Prostate gland (tissue), 2 donors: ENCODE measurements at regions not wholly inside any gene's neighbourhood (a gene's known extent, or its start where the extent isn't known, plus 50 kb on each side); places are given as distances from the start of the nearest gene placed in this dataset.

Experiments
- DNase-seq: peaks from one replicate; pipeline ENCODE4 v3.0.0-alpha.2; 2019; ENCODE audit warnings: low spot score
- H3K27ac ChIP-seq, 2 donors: fragments of 200-600 bp; sonication (generic); 2 replicates each; pipeline ENCODE4 v1.5.1; 2017 to 2019
- H3K27me3 ChIP-seq: fragments of 200-600 bp; sonication (generic); replicated peaks from 2 replicates; pipeline ENCODE4 v1.5.1; 2019; ENCODE audit not compliant: insufficient read depth
- H3K36me3 ChIP-seq, 2 donors: fragments of 200-600 bp; sonication (generic); 1 replicate in 1 of 2; 2 replicates in 1 of 2; pipeline versions ENCODE4 v1.5.1 to v1.8.1; 2017 to 2019
- H3K4me1 ChIP-seq: fragments of 200-600 bp; sonication (generic); replicated peaks from 2 replicates; pipeline ENCODE4 v1.5.1; 2019
- H3K4me3 ChIP-seq, 2 donors: fragments of 200-600 bp; sonication (generic); 2 replicates each; pipeline ENCODE4 v1.5.1; 2017 to 2019
- H3K9me3 ChIP-seq: fragments of 200-600 bp; sonication (generic); 2 replicates; pipeline ENCODE4 v1.5.1; 2017
- CTCF ChIP-seq, 4 experiments: fragments of 200-600 bp in 2 of 4; fragments of 450-650 bp in 2 of 4; sonication (generic) in 2 of 4; IDR thresholded peaks; 1 replicate in 3 of 4; 2 replicates in 1 of 4; pipeline ENCODE4 v1.5.1; 2016 to 2019; ENCODE audit warnings: antibody characterized with exemption in 4 of 4, mild to moderate bottlenecking in 2 of 4, moderate library complexity in 2 of 4
- POLR2A ChIP-seq: fragments of 450-650 bp; IDR thresholded peaks from one replicate; pipeline ENCODE4 v1.6.1; 2016; ENCODE audit warnings: antibody characterized with exemption, mild to moderate bottlenecking
- POLR2AphosphoS5 ChIP-seq: sonication (generic); formaldehyde crosslinking; IDR thresholded peaks from one replicate; pipeline ENCODE4 v1.6.1; 2017; ENCODE audit warnings: antibody characterized with exemption
- WGBS: methylation state at CpG from one replicate; pipeline ENCODE4 v1.1.5; 2018; 5-methylcytosine and 5-hydroxymethylcytosine counted together
- intact Hi-C: fragments of 100-400 bp; cut with DNase I; formaldehyde crosslinking; loops from one replicate; pipeline ENCODE4 v1.14.2; 2022

GRCh38 chr1:221392453-221392852 is 349.4 kb downstream of the DUSP10 start:
- H3K27me3 ChIP-seq, result no peaks in the 10 kb centered on the region
- no peaks in the 10 kb centered on the region for H3K9me3 ChIP-seq
- intact Hi-C loops, result no loop called here
- H3K4me3 ChIP-seq, result no peak overlapping the region
- H3K27ac ChIP-seq, result no peak overlapping the region
- no peaks in the 10 kb centered on the region for H3K4me1 ChIP-seq
- no peaks in the 10 kb centered on the region for H3K36me3 ChIP-seq
- no peak for DNase-seq
- WGBS, result 69% methylated on average over 1 of the region's 1 CpG
- TF ChIP-seq POLR2A, result no peak
- no peak for TF ChIP-seq POLR2AphosphoS5
- no peak for TF ChIP-seq CTCF (IDR thresholded peaks at IDR 0.05)

GRCh38 chr1:221394011-221394544 is 347.8 kb downstream of the DUSP10 start:
- intact Hi-C loops, result no loop called here
- H3K27ac ChIP-seq, result peak overlapping the region in 1 of 2 donors; percentile 39
- H3K9me3 ChIP-seq, result no peaks in the 10 kb centered on the region
- 29% methylated on average over 6 of the region's 6 CpGs for WGBS
- H3K4me3 ChIP-seq, result no peak overlapping the region
- no peaks in the 10 kb centered on the region for H3K36me3 ChIP-seq
- no peaks in the 10 kb centered on the region for H3K4me1 ChIP-seq
- no peaks in the 10 kb centered on the region for H3K27me3 ChIP-seq
- no peak for DNase-seq
- TF ChIP-seq POLR2A (no peak), POLR2AphosphoS5 (peak; percentile 42)

GRCh38 chr1:221396526-221396925 is 345.4 kb downstream of the DUSP10 start:
- intact Hi-C loops, result no loop called here
- H3K36me3 ChIP-seq, result no peaks in the 10 kb centered on the region
- H3K4me1 ChIP-seq, result no peaks in the 10 kb centered on the region
- H3K27ac ChIP-seq, result no peak overlapping the region
- no peak overlapping the region for H3K4me3 ChIP-seq
- H3K27me3 ChIP-seq, result no peaks in the 10 kb centered on the region
- 88% methylated on average over 2 of the region's 2 CpGs for WGBS
- TF ChIP-seq CTCF (IDR thresholded peaks at IDR 0.05) (no peak), POLR2AphosphoS5 (no peak), POLR2A (no peak)
- DNase-seq, result no peak
- no peaks in the 10 kb centered on the region for H3K9me3 ChIP-seq

GRCh38 chr1:221397141-221397540 is 344.7 kb downstream of the DUSP10 start:
- H3K4me1 ChIP-seq, result no peaks in the 10 kb centered on the region
- no peak overlapping the region for H3K4me3 ChIP-seq
- WGBS, result 91% methylated on average over 2 of the region's 2 CpGs
- H3K27ac ChIP-seq, result no peak overlapping the region
- TF ChIP-seq POLR2AphosphoS5 (no peak), CTCF (IDR thresholded peaks at IDR 0.05) (no peak), POLR2A (no peak)
- DNase-seq, result no peak
- H3K27me3 ChIP-seq, result no peaks in the 10 kb centered on the region
- intact Hi-C loops, result no loop called here
- no peaks in the 10 kb centered on the region for H3K36me3 ChIP-seq
- H3K9me3 ChIP-seq, result no peaks in the 10 kb centered on the region

GRCh38 chr1:221397606-221398005 is 344.3 kb downstream of the DUSP10 start:
- no peak overlapping the region for H3K4me3 ChIP-seq
- TF ChIP-seq POLR2A (no peak), POLR2AphosphoS5 (no peak), CTCF (IDR thresholded peaks at IDR 0.05) (no peak)
- no peaks in the 10 kb centered on the region for H3K4me1 ChIP-seq
- no peaks in the 10 kb centered on the region for H3K27me3 ChIP-seq
- H3K27ac ChIP-seq, result no peak overlapping the region
- no peaks in the 10 kb centered on the region for H3K36me3 ChIP-seq
- intact Hi-C loops, result no loop called here
- WGBS, result 83% methylated on average over 3 of the region's 3 CpGs
- DNase-seq, result no peak
- no peaks in the 10 kb centered on the region for H3K9me3 ChIP-seq
